Osteoblast (primary cell): ENCODE measurements at regions not wholly inside any gene's neighbourhood (a gene's known extent, or its start where the extent isn't known, plus 50 kb on each side); places are given as distances from the start of the nearest gene placed in this dataset.

Source experiments
- DNase-seq: peaks from one replicate; pipeline ENCODE4 v3.0.0; 2011; ENCODE audit warnings: low spot score, mixed read lengths; ENCODE audit not compliant: insufficient read length; ENCODE audit errors: missing footprints
- H2AFZ ChIP-seq: 2 replicates; pipeline ENCODE4 v1.6.0; 2011; ENCODE audit warnings: mild to moderate bottlenecking, low read length
- H3K27ac ChIP-seq: 2 replicates; pipeline ENCODE4 v1.5.1; 2011; ENCODE audit warnings: mild to moderate bottlenecking, low read depth, low read length, moderate library complexity
- H3K27me3 ChIP-seq: 2 replicates; pipeline ENCODE4 v1.6.0; 2012; ENCODE audit warnings: mild to moderate bottlenecking, control low read depth, inconsistent platforms, low read length, moderate library complexity; ENCODE audit not compliant: insufficient read depth
- H3K36me3 ChIP-seq: 2 replicates; pipeline ENCODE4 v1.5.1; 2011; ENCODE audit warnings: mild to moderate bottlenecking, low read length, control low read depth, moderate library complexity; ENCODE audit not compliant: insufficient read depth
- H3K4me1 ChIP-seq: 2 replicates; pipeline ENCODE4 v1.5.1; 2011; ENCODE audit warnings: mild to moderate bottlenecking, low read length, control low read depth, moderate library complexity; ENCODE audit not compliant: insufficient read depth
- H3K4me2 ChIP-seq: 2 replicates; pipeline ENCODE4 v1.6.0; 2011; ENCODE audit warnings: mild to moderate bottlenecking, low read length; ENCODE audit not compliant: insufficient read depth
- H3K4me3 ChIP-seq: fragments of 200-600 bp; sonication (generic); 3 replicates; pipeline ENCODE4 v1.5.1; 2012; ENCODE audit warnings: mild to moderate bottlenecking, low read length, inconsistent platforms; ENCODE audit not compliant: insufficient read depth
- H3K79me2 ChIP-seq: 2 replicates; pipeline ENCODE4 v1.6.0; 2012; ENCODE audit warnings: mild to moderate bottlenecking, low read length, control low read depth, inconsistent platforms; ENCODE audit not compliant: insufficient read depth
- H3K9me3 ChIP-seq: 2 replicates; pipeline ENCODE4 v1.5.1; 2011; ENCODE audit warnings: low read depth, low read length, control low read depth
- H4K20me1 ChIP-seq: 2 replicates; pipeline ENCODE4 v1.6.0; 2012; ENCODE audit warnings: mild to moderate bottlenecking, low read length, control low read depth; ENCODE audit not compliant: insufficient read depth
- TF ChIP-seq, protein P1 (sequence below): IDR thresholded peaks from 2 replicates; pipeline ENCODE4 v1.5.1; 2011; ENCODE audit warnings: mild to moderate bottlenecking, low read depth, low read length, moderate library complexity; ENCODE audit errors: extremely low read depth

DNA sequence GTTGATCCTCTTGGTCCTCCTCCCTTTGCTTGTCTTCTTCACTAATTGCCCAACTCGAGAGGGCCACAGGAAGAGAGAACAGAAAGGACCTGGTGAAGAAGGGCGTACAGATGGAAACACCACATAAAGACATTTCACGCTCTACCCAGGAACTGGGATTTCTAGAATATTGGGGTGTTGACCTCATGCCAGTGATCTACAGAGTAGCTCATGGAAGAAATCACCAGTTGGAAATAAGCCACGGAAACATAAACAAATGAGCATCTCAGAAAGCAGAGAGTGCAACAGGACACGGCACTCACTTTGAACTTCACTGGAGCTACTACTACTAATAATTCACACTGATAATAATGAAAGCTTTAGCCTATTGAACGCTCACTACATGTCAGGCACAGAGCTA lies 84.6 kb upstream of the ARHGEF3 start:
- no peak overlapping the region for H3K27ac ChIP-seq
- DNase-seq: no peak
- peaks cover 4% of the 10 kb centered on the region for H3K27me3 ChIP-seq
- no peaks in the 10 kb centered on the region for H3K79me2 ChIP-seq
- no peak overlapping the region for H3K4me3 ChIP-seq
- H3K9me3 ChIP-seq: no peaks in the 10 kb centered on the region
- no peaks in the 10 kb centered on the region for H3K4me1 ChIP-seq
- H2AFZ ChIP-seq: no peak overlapping the region
- H3K4me2 ChIP-seq: no peak overlapping the region
- no peaks in the 10 kb centered on the region for H4K20me1 ChIP-seq
- TF ChIP-seq, protein P1, sequence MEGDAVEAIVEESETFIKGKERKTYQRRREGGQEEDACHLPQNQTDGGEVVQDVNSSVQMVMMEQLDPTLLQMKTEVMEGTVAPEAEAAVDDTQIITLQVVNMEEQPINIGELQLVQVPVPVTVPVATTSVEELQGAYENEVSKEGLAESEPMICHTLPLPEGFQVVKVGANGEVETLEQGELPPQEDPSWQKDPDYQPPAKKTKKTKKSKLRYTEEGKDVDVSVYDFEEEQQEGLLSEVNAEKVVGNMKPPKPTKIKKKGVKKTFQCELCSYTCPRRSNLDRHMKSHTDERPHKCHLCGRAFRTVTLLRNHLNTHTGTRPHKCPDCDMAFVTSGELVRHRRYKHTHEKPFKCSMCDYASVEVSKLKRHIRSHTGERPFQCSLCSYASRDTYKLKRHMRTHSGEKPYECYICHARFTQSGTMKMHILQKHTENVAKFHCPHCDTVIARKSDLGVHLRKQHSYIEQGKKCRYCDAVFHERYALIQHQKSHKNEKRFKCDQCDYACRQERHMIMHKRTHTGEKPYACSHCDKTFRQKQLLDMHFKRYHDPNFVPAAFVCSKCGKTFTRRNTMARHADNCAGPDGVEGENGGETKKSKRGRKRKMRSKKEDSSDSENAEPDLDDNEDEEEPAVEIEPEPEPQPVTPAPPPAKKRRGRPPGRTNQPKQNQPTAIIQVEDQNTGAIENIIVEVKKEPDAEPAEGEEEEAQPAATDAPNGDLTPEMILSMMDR: no peak
- no peaks in the 10 kb centered on the region for H3K36me3 ChIP-seq

DNA sequence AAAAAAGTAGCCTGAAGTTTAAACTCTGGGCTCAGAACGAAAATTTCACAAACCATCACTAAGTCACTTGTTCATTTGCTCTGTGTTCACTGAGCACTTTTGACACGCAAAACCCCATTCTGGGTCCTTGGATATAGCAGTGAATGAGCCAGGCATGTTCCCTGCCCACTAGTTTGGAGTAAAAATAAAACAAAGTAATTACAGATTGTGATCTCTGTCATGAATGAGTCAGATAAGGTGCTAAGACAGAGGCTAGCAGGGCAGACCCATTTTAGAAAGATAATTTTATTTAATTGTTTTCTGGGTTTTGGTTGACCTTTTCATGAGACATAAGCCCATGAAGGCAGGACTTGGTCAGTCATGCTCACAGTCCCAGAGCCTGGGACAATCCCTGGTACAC lies 84.1 kb upstream of the ARHGEF3 start:
- Histone ChIP-seq H3K4me3 (no peak overlapping the region), H3K27me3 (peaks cover 4% of the 10 kb centered on the region), H3K4me1 (no peaks in the 10 kb centered on the region), H4K20me1 (no peaks in the 10 kb centered on the region), H3K27ac (no peak overlapping the region), H3K4me2 (no peak overlapping the region), H3K36me3 (no peaks in the 10 kb centered on the region), H3K79me2 (no peaks in the 10 kb centered on the region), H3K9me3 (no peaks in the 10 kb centered on the region), H2AFZ (no peak overlapping the region)
- no peak for DNase-seq
- TF ChIP-seq, protein P1: no peak

DNA sequence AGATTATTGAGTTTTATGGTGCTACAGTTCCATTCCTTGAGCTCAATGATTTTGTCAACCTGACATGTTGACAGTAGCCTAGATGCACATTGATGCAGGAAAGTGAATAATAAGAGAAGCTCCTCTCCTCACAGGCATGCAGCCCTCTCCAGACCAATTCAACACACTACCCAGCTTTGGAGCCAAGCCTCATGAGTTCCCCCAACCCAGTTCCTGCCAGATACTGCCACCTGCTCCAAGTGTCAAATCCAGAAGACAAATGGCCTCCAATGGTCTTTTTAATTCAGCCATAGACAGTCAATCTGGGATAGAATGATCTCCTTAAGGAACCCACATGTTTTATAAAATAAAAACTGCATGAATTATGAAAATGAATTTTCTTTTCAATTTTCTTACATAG lies 83.7 kb upstream of the ARHGEF3 start:
- H3K4me1 ChIP-seq: no peaks in the 10 kb centered on the region
- no peaks in the 10 kb centered on the region for H4K20me1 ChIP-seq
- no peak overlapping the region for H2AFZ ChIP-seq
- no peak overlapping the region for H3K4me3 ChIP-seq
- TF ChIP-seq, protein P1: no peak
- no peak overlapping the region for H3K27ac ChIP-seq
- H3K27me3 ChIP-seq: peaks cover 4% of the 10 kb centered on the region
- H3K79me2 ChIP-seq: no peaks in the 10 kb centered on the region
- H3K4me2 ChIP-seq: no peak overlapping the region
- H3K9me3 ChIP-seq: no peaks in the 10 kb centered on the region
- DNase-seq: no peak
- no peaks in the 10 kb centered on the region for H3K36me3 ChIP-seq

DNA sequence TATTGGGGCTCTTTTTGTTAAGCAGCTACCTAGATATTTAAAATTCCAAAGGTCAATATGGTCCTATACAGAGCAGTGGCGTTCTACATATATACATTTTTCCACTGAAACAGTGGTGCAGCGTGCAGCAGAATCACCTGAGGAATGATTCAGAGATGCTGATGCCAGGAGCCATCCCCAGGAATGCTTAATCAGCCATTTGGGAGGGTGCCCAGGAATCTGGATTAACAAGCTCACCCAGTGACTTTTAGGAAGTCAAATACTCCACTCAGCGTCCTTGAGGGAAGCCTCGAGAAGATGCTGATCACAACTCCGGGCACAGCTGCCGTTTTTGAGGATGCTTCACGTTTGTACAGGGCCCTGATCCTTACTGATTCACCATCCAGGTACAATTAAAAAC lies 82.6 kb upstream of the ARHGEF3 start:
- H3K9me3 ChIP-seq: no peaks in the 10 kb centered on the region
- no peak overlapping the region for H2AFZ ChIP-seq
- no peaks in the 10 kb centered on the region for H3K4me1 ChIP-seq
- TF ChIP-seq, protein P1: no peak
- no peak overlapping the region for H3K4me3 ChIP-seq
- no peak overlapping the region for H3K27ac ChIP-seq
- H3K4me2 ChIP-seq: no peak overlapping the region
- no peak for DNase-seq
- no peaks in the 10 kb centered on the region for H3K36me3 ChIP-seq
- peaks cover 4% of the 10 kb centered on the region for H3K27me3 ChIP-seq
- H3K79me2 ChIP-seq: no peaks in the 10 kb centered on the region
- no peaks in the 10 kb centered on the region for H4K20me1 ChIP-seq
